CD4-positive, alpha-beta T cell treated with Interleukin-17A for 4 hours (primary cell): ENCODE measurements at regions not wholly inside any gene's neighbourhood (a gene's known extent, or its start where the extent isn't known, plus 50 kb on each side); places are given as distances from the start of the nearest gene placed in this dataset.
"Not testable (repeated sequence)": the region's sequence is repeated elsewhere in the genome, so short reads cannot be mapped to it uniquely, and the experiment has no call there.

ENCODE experiments used
- DNase-seq: peaks from one replicate; pipeline ENCODE4 v3.0.0-alpha.2; 2020; ENCODE audit warnings: mixed read lengths

- DNase-seq: no peak
These were observed 93.3 kb upstream of the ADAMTS5 start for GRCh38 chr21:27060190-27060589.

GRCh38 chr21:27058673-27059605 lies 92.1 kb upstream of the ADAMTS5 start:
- DNase-seq: no peak

GRCh38 chr21:27057997-27058396 lies 91.1 kb upstream of the ADAMTS5 start:
- DNase-seq: no peak

- DNase-seq: no peak
These were observed 80.9 kb upstream of the ADAMTS5 start for GRCh38 chr21:27047658-27048314.

- DNase-seq: no peak
These were observed 80.4 kb upstream of the ADAMTS5 start for GRCh38 chr21:27047283-27047657.

GRCh38 chr21:27045281-27045985 lies 78.5 kb upstream of the ADAMTS5 start:
- DNase-seq: no peak

GRCh38 chr21:27043377-27043776 lies 76.5 kb upstream of the ADAMTS5 start:
- no peak for DNase-seq

- DNase-seq: no peak
These were observed 74.0 kb upstream of the ADAMTS5 start for GRCh38 chr21:27040738-27041469.

- DNase-seq: no peak
These were observed 69.9 kb upstream of the ADAMTS5 start for GRCh38 chr21:27036736-27037301.

GRCh38 chr21:27035791-27036190 lies 68.9 kb upstream of the ADAMTS5 start:
- DNase-seq: no peak

- no peak for DNase-seq
These were observed 67.9 kb upstream of the ADAMTS5 start for GRCh38 chr21:27034796-27035195.

- no peak for DNase-seq
These were observed 66.6 kb upstream of the ADAMTS5 start for GRCh38 chr21:27033471-27033870.

- DNase-seq: no peak
These were observed 59.6 kb upstream of the ADAMTS5 start for GRCh38 chr21:27026501-27026900.

- not testable (repeated sequence) for DNase-seq
These were observed 58.8 kb upstream of the ADAMTS5 start for GRCh38 chr21:27025708-27026107.

- no peak for DNase-seq
These were observed 58.1 kb upstream of the ADAMTS5 start for GRCh38 chr21:27024971-27025370.

GRCh38 chr21:27024301-27024700 lies 57.4 kb upstream of the ADAMTS5 start:
- DNase-seq: no peak

- DNase-seq: no peak
These were observed 56.3 kb upstream of the ADAMTS5 start for GRCh38 chr21:27023186-27023585.

GRCh38 chr21:27021801-27022200 lies 54.9 kb upstream of the ADAMTS5 start:
- DNase-seq: no peak

GRCh38 chr21:27021046-27021445 lies 54.2 kb upstream of the ADAMTS5 start:
- DNase-seq: no peak

GRCh38 chr21:27017246-27017645 lies 50.4 kb upstream of the ADAMTS5 start:
- DNase-seq: no peak
